AG04450 (cell line): ENCODE measurements at regions not wholly inside any gene's neighbourhood (a gene's known extent, or its start where the extent isn't known, plus 50 kb on each side); places are given as distances from the start of the nearest gene placed in this dataset.

ENCODE experiments used
- CTCF ChIA-PET: fragments of 300-600, 350-600 bp; formaldehyde crosslinking; extraction: SDS; loops from one replicate; lab custom pipeline; 2022; ENCODE audit warnings: antibody characterized with exemption, inconsistent platforms; lab: Charles Lee
- POLR2A ChIA-PET: fragments of 350-600 bp; formaldehyde crosslinking; extraction: SDS; loops from one replicate; lab custom pipeline; 2021; ENCODE audit warnings: antibody characterized with exemption, inconsistent platforms; lab: Yijun Ruan, JAX
- DNase-seq: peaks from one replicate; pipeline ENCODE4 v3.0.0-alpha.2; 2011; ENCODE audit warnings: low read depth, low spot score
- H3K27ac ChIP-seq: one replicate; pipeline ENCODE4 v1.5.1; 2012; ENCODE audit warnings: low read depth, low read length, control low read depth
- H3K27me3 ChIP-seq: one replicate; pipeline ENCODE4 v1.6.0; 2012; ENCODE audit warnings: low read length; ENCODE audit not compliant: control insufficient read depth, insufficient read depth
- H3K4me3 ChIP-seq: 2 replicates; pipeline ENCODE4 v1.5.1; 2011; ENCODE audit warnings: mild to moderate bottlenecking, low read depth, low read length, control low read depth
- H3K9me3 ChIP-seq: 2 replicates; pipeline ENCODE4 v1.5.1; 2012; ENCODE audit warnings: low read length; ENCODE audit not compliant: control insufficient read depth, insufficient read depth
- TF ChIP-seq, protein P1 (sequence below): IDR thresholded peaks from 2 replicates; pipeline ENCODE4 v1.5.1; 2011; ENCODE audit warnings: low read depth, low read length, control low read depth, inconsistent platforms

DNA sequence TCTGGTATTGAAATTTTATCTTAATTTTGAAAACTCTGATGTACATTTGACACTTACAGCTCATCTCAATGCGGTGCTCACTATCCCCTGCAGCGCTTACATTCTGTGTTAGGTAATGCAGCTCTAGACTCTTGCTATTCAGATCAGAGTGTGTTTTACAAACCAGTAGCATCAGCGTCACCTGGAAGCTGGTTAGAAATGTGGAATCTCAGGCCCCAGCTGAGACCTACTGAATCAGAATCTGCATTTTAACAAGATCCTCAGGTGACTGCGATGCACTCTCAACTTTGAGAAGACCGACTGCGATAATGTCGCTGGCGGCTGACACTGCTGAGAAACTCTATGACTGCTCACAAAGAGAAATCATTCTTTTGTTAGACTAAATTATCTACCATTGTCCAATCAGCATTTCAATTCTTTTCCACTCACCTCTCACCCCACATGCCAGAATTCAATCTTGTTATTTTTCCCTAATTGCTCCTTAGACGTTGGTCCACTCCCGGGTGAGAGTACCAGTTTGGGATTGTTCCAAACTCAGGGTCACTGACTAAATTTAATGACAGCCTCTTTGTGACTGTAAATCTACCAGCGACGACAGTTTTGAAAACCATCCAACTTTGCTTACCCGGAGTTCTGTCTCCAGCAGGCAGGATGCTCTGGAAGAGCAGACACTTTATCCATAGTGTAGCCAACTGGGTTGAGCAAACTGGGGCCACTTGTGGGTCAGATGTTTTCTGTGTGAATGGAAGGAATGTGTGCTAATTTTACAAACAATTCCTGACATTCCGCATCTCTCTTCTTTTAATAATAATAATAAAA lies 140.1 kb upstream of the BTBD3 start:
- peak overlapping the region; percentile 18 for H3K4me3 ChIP-seq

GRCh38 chr20:11778206-11778570 lies 139.5 kb upstream of the BTBD3 start:
- no peaks in the 10 kb centered on the region for H3K27me3 ChIP-seq
- CTCF ChIA-PET = no interaction called here
- no peaks in the 10 kb centered on the region for H3K9me3 ChIP-seq
- no peak for DNase-seq
- H3K27ac ChIP-seq = no peak overlapping the region
- POLR2A ChIA-PET = no interaction called here
- peak overlapping the region; percentile 18; the same call in 1 of the 2 replicates for H3K4me3 ChIP-seq
- TF ChIP-seq, protein P1, sequence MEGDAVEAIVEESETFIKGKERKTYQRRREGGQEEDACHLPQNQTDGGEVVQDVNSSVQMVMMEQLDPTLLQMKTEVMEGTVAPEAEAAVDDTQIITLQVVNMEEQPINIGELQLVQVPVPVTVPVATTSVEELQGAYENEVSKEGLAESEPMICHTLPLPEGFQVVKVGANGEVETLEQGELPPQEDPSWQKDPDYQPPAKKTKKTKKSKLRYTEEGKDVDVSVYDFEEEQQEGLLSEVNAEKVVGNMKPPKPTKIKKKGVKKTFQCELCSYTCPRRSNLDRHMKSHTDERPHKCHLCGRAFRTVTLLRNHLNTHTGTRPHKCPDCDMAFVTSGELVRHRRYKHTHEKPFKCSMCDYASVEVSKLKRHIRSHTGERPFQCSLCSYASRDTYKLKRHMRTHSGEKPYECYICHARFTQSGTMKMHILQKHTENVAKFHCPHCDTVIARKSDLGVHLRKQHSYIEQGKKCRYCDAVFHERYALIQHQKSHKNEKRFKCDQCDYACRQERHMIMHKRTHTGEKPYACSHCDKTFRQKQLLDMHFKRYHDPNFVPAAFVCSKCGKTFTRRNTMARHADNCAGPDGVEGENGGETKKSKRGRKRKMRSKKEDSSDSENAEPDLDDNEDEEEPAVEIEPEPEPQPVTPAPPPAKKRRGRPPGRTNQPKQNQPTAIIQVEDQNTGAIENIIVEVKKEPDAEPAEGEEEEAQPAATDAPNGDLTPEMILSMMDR = no peak

More for the DNA sequence above, 140.1 kb upstream of the BTBD3 start:
- DNase-seq = no peak
- Histone ChIP-seq H3K9me3 (no peaks in the 10 kb centered on the region), H3K27me3 (no peaks in the 10 kb centered on the region), H3K27ac (peak overlapping the region; percentile 22)
- ChIA-PET CTCF (interaction anchor here (0.6 kb wide), 1 partner anchor 101 kb away, joined by 3 read pairs; no protein-coding TSS in a partner anchor), POLR2A (interaction anchor here (0.7 kb wide), 1 partner anchor 11 kb away, joined by 4 read pairs; no protein-coding TSS in a partner anchor)
- TF ChIP-seq, protein P1 = no peak

DNA sequence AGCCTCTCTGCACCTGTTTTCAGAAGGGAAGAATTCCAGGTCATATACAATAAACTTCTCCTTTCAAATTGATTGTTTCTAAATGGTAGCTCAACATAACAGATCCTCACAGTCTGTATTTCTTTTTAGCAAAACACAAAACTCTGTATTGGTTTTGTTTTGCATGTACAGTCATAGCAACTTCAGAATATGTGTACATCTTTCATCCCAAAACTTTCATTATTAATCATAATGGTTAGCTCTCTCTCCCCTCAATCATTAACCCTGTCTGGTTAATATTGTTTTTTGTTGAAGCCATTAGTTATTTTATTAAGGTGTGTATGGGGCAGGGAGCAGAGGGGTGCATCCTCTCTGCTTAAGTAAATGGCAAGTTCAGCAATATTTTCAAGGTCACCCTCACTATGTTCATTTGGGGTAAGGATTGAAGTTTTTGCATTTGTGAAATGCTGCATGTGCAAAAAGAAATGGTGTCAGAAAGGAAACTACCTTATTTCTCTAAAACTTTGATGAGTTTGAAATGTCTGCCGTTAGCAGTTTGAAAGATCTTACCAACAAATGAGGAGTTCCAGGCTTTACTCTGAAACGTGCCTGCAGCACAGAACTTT lies 136.8 kb upstream of the BTBD3 start:
- Histone ChIP-seq H3K9me3 (no peaks in the 10 kb centered on the region), H3K27ac (no peak overlapping the region), H3K27me3 (no peaks in the 10 kb centered on the region), H3K4me3 (no peak overlapping the region)
- TF ChIP-seq, protein P1 = no peak
- ChIA-PET POLR2A (no interaction called here), CTCF (no interaction called here)
- DNase-seq = no peak

GRCh38 chr20:11783102-11783850 lies 134.4 kb upstream of the BTBD3 start:
- Histone ChIP-seq H3K9me3 (no peaks in the 10 kb centered on the region), H3K27ac (no peak overlapping the region), H3K27me3 (no peaks in the 10 kb centered on the region), H3K4me3 (no peak overlapping the region)
- ChIA-PET CTCF (no interaction called here), POLR2A (no interaction called here)
- TF ChIP-seq, protein P1 = no peak
- DNase-seq = no peak
